Effector memory CD4-positive, alpha-beta T cell (primary cell): ENCODE measurements at regions not wholly inside any gene's neighbourhood (a gene's known extent, or its start where the extent isn't known, plus 50 kb on each side); places are given as distances from the start of the nearest gene placed in this dataset.

Experiments used
- DNase-seq, 3 donors: peaks; one replicate each; pipeline ENCODE4 v3.0.0-alpha.2; 2020
- H3K27ac ChIP-seq: 2 replicates; pipeline ENCODE4 v1.7.0; 2013; ENCODE audit warnings: mild to moderate bottlenecking, low read length, moderate library complexity; ENCODE audit not compliant: insufficient read depth, poor library complexity, severe bottlenecking
- H3K27me3 ChIP-seq: replicated peaks from 2 replicates; pipeline ENCODE4 v1.7.0; 2013; ENCODE audit warnings: mild to moderate bottlenecking, low read length; ENCODE audit not compliant: insufficient read depth, control insufficient read depth, poor library complexity, severe bottlenecking
- H3K36me3 ChIP-seq: 2 replicates; pipeline ENCODE4 v1.7.0; 2013; ENCODE audit warnings: mild to moderate bottlenecking, low read length, moderate library complexity; ENCODE audit not compliant: control insufficient read depth, insufficient read depth
- H3K4me1 ChIP-seq: 2 replicates; pipeline ENCODE4 v1.7.0; 2013; ENCODE audit warnings: low read length, mild to moderate bottlenecking; ENCODE audit not compliant: control insufficient read depth, insufficient read depth, poor library complexity, severe bottlenecking
- H3K4me3 ChIP-seq: 2 replicates; pipeline ENCODE4 v1.7.0; 2013; ENCODE audit warnings: low read length, low read depth, mild to moderate bottlenecking; ENCODE audit not compliant: insufficient read depth, poor library complexity, severe bottlenecking
- H3K9me3 ChIP-seq: 2 replicates; pipeline ENCODE4 v1.7.0; 2013; ENCODE audit warnings: mild to moderate bottlenecking, low read length, moderate library complexity; ENCODE audit not compliant: control insufficient read depth

DNA sequence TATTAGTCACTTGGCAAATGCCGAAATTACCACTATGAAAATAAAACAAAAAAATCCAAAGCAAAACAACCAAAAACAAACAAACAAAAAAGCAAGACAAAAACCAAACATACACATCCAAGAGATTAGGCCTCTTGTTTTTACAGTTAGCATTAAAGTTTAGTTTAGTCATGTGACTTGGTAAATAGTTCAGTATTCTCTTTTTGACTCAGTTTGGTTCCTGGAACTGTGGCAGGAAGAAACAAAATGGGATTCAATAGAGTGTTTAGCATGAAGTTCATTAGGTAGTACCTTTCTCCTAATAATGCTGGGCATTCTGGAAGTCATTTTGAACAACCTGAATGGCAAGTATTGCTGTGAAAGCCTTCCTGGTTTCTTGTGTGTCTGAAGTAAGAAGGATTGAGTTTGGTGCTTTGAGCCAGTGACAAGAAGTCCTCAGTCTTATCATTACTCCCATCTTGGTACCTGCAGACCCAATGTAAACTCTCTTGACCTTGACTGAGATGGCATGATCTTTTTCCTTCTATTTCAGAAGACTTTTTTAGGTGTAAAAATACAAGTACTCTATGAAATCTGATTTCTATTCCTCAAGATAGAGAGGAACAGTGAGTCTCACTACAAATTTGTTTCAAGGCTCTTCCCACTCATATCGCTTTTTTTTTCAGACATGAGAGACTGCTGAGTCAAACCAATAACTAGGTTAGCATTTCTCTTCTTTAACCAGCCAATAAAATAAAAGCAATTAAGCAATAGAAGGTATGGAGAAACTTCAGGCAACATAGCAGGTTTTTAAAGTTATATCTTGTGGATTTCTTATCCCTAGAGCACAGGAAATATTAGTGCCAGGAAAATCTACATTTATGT, 223.6 kb upstream of the PREP start:
- H3K27ac ChIP-seq, result no peak overlapping the region
- no peaks in the 10 kb centered on the region for H3K9me3 ChIP-seq
- no peak overlapping the region for H3K4me3 ChIP-seq
- peaks cover 2% of the 10 kb centered on the region for H3K27me3 ChIP-seq
- H3K36me3 ChIP-seq, result no peaks in the 10 kb centered on the region
- no peak for DNase-seq
- H3K4me1 ChIP-seq, result no peaks in the 10 kb centered on the region

DNA sequence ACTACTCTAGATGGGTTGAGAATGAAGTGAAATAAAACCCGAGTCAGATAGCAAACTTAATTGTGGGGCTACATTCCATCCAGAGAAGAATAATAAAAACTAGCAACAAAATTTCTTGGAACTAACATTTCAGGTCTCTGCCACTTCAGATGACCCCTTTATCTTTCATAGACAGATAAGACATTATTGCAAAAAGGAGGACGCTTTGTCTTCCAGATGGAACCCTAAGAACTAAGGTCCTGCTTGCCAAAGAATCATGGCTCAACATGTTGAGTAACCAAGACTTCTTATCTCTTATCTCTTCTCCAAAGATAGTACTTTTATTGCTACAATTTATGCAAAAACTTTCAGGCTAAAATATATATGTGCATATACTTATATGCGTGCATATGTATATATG, 221.1 kb upstream of the PREP start:
- Histone ChIP-seq H3K27me3 (peaks cover 2% of the 10 kb centered on the region), H3K4me3 (no peak overlapping the region), H3K27ac (no peak overlapping the region)

GRCh38 chr6:105622226-105622625, 219.3 kb upstream of the PREP start:
- DNase-seq, result no peak
- H3K4me1 ChIP-seq, result no peaks in the 10 kb centered on the region
- H3K4me3 ChIP-seq, result no peak overlapping the region
- H3K27me3 ChIP-seq, result no peaks in the 10 kb centered on the region
- no peak overlapping the region for H3K27ac ChIP-seq
- H3K9me3 ChIP-seq, result no peaks in the 10 kb centered on the region
- no peaks in the 10 kb centered on the region for H3K36me3 ChIP-seq

More for the DNA sequence above, 221.1 kb upstream of the PREP start:
- Histone ChIP-seq H3K36me3 (no peaks in the 10 kb centered on the region), H3K9me3 (no peaks in the 10 kb centered on the region), H3K4me1 (no peaks in the 10 kb centered on the region)
- DNase-seq, result no peak

- H3K4me3 ChIP-seq, result no peak overlapping the region
- no peaks in the 10 kb centered on the region for H3K9me3 ChIP-seq
- no peaks in the 10 kb centered on the region for H3K4me1 ChIP-seq
- H3K27me3 ChIP-seq, result no peaks in the 10 kb centered on the region
- no peak overlapping the region for H3K27ac ChIP-seq
- H3K36me3 ChIP-seq, result no peaks in the 10 kb centered on the region
- no peak for DNase-seq
Observed at GRCh38 chr6:105621564-105622175, 218.8 kb upstream of the PREP start.

GRCh38 chr6:105620878-105621277, 218.0 kb upstream of the PREP start:
- no peaks in the 10 kb centered on the region for H3K4me1 ChIP-seq
- no peak overlapping the region for H3K4me3 ChIP-seq
- DNase-seq, result no peak
- no peaks in the 10 kb centered on the region for H3K36me3 ChIP-seq
- H3K9me3 ChIP-seq, result no peaks in the 10 kb centered on the region
- no peaks in the 10 kb centered on the region for H3K27me3 ChIP-seq
- H3K27ac ChIP-seq, result no peak overlapping the region

DNA sequence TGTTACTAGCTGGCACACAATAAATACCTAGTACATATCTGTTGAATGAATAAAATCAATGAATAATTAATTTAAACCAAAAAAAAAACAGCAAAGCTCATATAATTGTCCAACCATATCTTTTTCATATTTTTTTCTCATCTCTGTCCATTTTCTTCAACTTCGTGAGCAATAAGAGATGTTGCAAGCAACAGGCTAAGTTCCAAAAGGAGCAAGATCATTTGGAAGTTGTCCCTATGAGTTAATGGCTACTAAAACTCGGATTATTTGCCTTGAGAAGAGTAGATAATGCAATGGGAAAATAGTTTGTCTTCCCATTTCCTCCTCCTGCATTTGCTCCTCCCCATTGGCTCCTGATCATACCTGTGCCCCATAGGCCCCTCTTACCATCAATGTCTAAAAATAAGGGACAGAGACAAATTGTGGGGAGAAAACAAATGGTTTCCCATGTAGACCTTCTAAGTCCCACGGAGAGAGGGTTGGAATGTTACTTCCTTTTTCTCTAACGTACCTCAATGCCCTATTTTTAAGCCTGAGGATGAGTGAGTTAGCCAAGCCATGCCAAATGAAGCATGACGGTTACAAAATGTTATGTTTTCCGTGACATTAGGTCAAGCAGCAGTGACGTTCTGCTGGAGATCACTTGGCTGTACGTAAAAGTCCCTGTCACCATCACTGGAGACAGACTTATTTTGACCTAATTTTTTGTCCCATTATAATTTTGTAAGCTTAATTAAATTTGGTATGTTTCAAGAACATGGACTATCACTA, 217.3 kb upstream of the PREP start:
- Histone ChIP-seq H3K27me3 (no peaks in the 10 kb centered on the region), H3K4me3 (no peak overlapping the region), H3K36me3 (no peaks in the 10 kb centered on the region), H3K9me3 (no peaks in the 10 kb centered on the region), H3K4me1 (no peaks in the 10 kb centered on the region), H3K27ac (no peak overlapping the region)
- DNase-seq, result no peak

DNA sequence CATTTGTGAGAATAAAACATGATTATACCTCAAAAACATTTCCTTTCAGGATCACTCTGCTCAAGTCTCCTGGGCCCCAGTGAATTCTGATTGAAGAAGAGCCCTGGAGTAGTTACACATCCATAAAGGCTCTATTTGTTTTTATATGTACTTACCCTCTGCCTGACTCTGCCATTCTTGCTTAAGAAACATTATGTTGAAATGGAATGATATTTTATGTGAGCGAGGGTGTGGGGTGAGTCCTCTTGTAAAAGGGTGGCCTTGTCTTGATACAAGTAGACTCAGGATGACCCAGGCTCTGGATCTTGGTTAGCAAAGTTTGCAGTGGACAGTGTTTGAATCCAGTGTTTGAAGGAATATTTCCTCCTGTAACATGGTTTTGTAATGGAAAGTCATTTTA, 215.4 kb upstream of the PREP start:
- H3K9me3 ChIP-seq, result no peaks in the 10 kb centered on the region
- H3K4me3 ChIP-seq, result no peak overlapping the region
- H3K27ac ChIP-seq, result no peak overlapping the region
- H3K36me3 ChIP-seq, result no peaks in the 10 kb centered on the region
- H3K4me1 ChIP-seq, result no peaks in the 10 kb centered on the region
- H3K27me3 ChIP-seq, result no peaks in the 10 kb centered on the region
- no peak for DNase-seq

DNA sequence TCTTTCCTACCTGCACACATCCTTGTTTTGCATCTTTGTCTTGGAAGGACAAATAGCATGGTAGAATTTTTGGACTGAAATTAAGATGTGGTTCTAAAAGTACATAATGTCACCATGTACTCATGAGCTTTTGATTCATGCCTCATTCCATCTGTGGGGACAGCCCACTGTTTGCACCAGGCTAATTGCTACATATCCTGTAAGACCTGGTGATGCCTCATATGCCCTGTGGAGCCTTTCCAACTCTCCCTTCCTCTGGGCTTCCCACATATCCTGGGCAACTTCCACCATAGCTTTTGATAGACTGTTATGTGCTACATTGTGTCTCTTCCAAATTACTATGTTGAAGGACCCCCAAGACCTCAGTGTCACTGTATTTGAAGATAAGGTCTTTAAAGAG, 213.6 kb upstream of the PREP start:
- no peak overlapping the region for H3K4me3 ChIP-seq
- no peak for DNase-seq
- no peak overlapping the region for H3K27ac ChIP-seq
- no peaks in the 10 kb centered on the region for H3K27me3 ChIP-seq
- no peaks in the 10 kb centered on the region for H3K4me1 ChIP-seq
- no peaks in the 10 kb centered on the region for H3K9me3 ChIP-seq
- no peaks in the 10 kb centered on the region for H3K36me3 ChIP-seq

DNA sequence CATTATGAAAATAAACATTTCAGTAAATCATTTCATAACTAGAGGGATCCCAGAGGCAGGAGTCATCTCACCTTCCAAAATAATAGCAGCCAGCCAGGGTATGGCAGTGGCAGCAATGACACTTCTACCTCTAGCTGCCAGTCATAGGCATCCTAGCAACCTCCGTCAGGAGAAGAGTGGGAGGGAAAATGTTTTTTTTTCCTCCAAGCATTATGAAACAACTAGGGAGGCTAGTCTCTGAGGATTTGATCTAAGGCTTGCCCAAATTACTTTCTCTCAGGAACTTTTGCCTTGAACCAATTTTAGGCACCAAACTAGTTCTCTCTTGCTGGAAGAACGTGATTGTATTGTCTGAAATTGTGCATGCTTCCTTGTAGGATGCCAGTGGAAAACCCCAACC, 208.7 kb upstream of the PREP start:
- no peaks in the 10 kb centered on the region for H3K36me3 ChIP-seq
- no peak for DNase-seq

More for the DNA sequence above, 208.7 kb upstream of the PREP start:
- Histone ChIP-seq H3K4me3 (no peak overlapping the region), H3K9me3 (no peaks in the 10 kb centered on the region), H3K4me1 (no peaks in the 10 kb centered on the region), H3K27ac (no peak overlapping the region), H3K27me3 (no peaks in the 10 kb centered on the region)
